ENCODE measurements at regions not wholly inside any gene's neighbourhood (a gene's known extent, or its start where the extent isn't known, plus 50 kb on each side); places are given as distances from the start of the nearest gene placed in this dataset.

- no peak overlapping the region for H3K4me3 ChIP-seq (replicated peaks in 1 of 3; ENCODE audit: insufficient read depth in 1 of 3, low read depth in 1 of 3, low read length in 3 of 3)
- CTCF ChIA-PET = no interaction called here
Measured at GRCh38 chr12:67722296-67722695, 73.8 kb downstream of the DYRK2 start.

More at GRCh38 chr12:67722296-67722695, 73.8 kb downstream of the DYRK2 start:
- no peak overlapping the region for H3K27ac ChIP-seq (ENCODE audit: insufficient read depth, low read depth, low read length)
- intact Hi-C loops (cut with micrococcal nuclease) = no loop called here
- H3K36me3 ChIP-seq (ENCODE audit: control insufficient read depth in 2 of 2, extremely low read depth in 1 of 2, insufficient read depth in 2 of 2, low read length in 2 of 2) = no peaks in the 10 kb centered on the region
- no peaks in the 10 kb centered on the region for H3K9me1 ChIP-seq (replicated peaks; ENCODE audit: control insufficient read depth, extremely low read depth, insufficient read depth, low read length)
- TF ChIP-seq POLR2A (IDR thresholded peaks at IDR 0.05; ENCODE audit: low read depth, low read length) (no peak), CTCF (IDR thresholded peaks at IDR 0.05; ENCODE audit: extremely low read depth in 1 of 2, insufficient read depth in 1 of 2, low read depth in 1 of 2, low read length in 2 of 2) (no peak), GATA2 (IDR thresholded peaks at IDR 0.05; ENCODE audit: insufficient read depth, insufficient read length, low read depth, low read length) (no peak), JUN (IDR thresholded peaks at IDR 0.05; ENCODE audit: borderline replicate concordance, insufficient read depth, insufficient read length, low read depth) (no peak), MYC (IDR thresholded peaks at IDR 0.05; ENCODE audit: low read depth, low read length) (no peak), FOS (IDR thresholded peaks at IDR 0.05; ENCODE audit: borderline replicate concordance, insufficient read depth, low read length) (no peak), POLR2AphosphoS5 (IDR thresholded peaks at IDR 0.05; ENCODE audit: insufficient read depth, low read depth, low read length) (no peak), MAX (IDR thresholded peaks at IDR 0.05; ENCODE audit: insufficient read depth, insufficient read length) (no peak), EZH2 (IDR thresholded peaks at IDR 0.05; ENCODE audit: borderline replicate concordance, low read depth, low read length, severe bottlenecking) (no peak)
- no TSS peak for BruUV-seq (replicated peaks)
- H3K27me3 ChIP-seq (ENCODE audit: control insufficient read depth in 2 of 2, insufficient read depth in 2 of 2, low read length in 2 of 2) = no peaks in the 10 kb centered on the region
- H3K9ac ChIP-seq (replicated peaks; ENCODE audit: extremely low read depth, insufficient read depth, low read length) = no peak overlapping the region
- no peak overlapping the region for H3K4me2 ChIP-seq (ENCODE audit: insufficient read depth, low read length)
- no peaks in the 10 kb centered on the region for H4K20me1 ChIP-seq (replicated peaks; ENCODE audit: control insufficient read depth, extremely low read depth, insufficient read depth, low read length)
- dilution Hi-C loops (cut with MboI; ENCODE audit: extremely low pct_ligation_motif_present, low sequenced_read_pairs) = no loop called here
- no peaks in the 10 kb centered on the region for H3K79me2 ChIP-seq (ENCODE audit: control insufficient read depth, insufficient read depth, low read length)
- no peaks in the 10 kb centered on the region for H3K9me3 ChIP-seq (replicated peaks; ENCODE audit: control insufficient read depth, insufficient read depth, low read length)
- POLR2A ChIA-PET = no interaction called here
- FAIRE-seq (no peak), DNase-seq (ENCODE audit: low read depth, low spot score) (no peak)
- H2AFZ ChIP-seq (ENCODE audit: low read depth, low read length) = no peak overlapping the region
- no peaks in the 10 kb centered on the region for H3K4me1 ChIP-seq (ENCODE audit: control insufficient read depth, extremely low read depth, insufficient read depth, low read length)
